ENCODE measurements at regions not wholly inside any gene's neighbourhood (a gene's known extent, or its start where the extent isn't known, plus 50 kb on each side); places are given as distances from the start of the nearest gene placed in this dataset.

GRCh38 chr16:47848421-47849109, 307.2 kb downstream of the ABCC12 start:
- no peak for TF ChIP-seq NANOG (IDR thresholded peaks at IDR 0.05; ENCODE audit: insufficient read depth, low read depth, low read length, poor library complexity, severe bottlenecking)
- TF ChIP-seq E2F6 (IDR thresholded peaks at IDR 0.05), result no peak
- TF ChIP-seq SP2 (IDR thresholded peaks at IDR 0.05; ENCODE audit: low read length), result no peak
- no peak overlapping the region for H3K4me3 ChIP-seq (ENCODE audit: extremely low read depth in 1 of 4, insufficient read depth in 2 of 4, low read depth in 3 of 4, low read length in 4 of 4)
- H2BK15ac ChIP-seq (ENCODE audit: low read length), result no peak overlapping the region
- H2BK5ac ChIP-seq (ENCODE audit: low read depth, low read length), result no peak overlapping the region
- POLR2A ChIA-PET (ENCODE audit: partially characterized antibody), result interaction anchor here (1.6 kb wide), 1 partner anchor 39 kb away, joined by 4 read pairs; no protein-coding TSS in a partner anchor
- no peaks in the 10 kb centered on the region for H3K79me2 ChIP-seq (ENCODE audit: control insufficient read depth in 1 of 2, insufficient read depth in 2 of 2, low read length in 2 of 2)
- H2BK120ac ChIP-seq (replicated peaks; ENCODE audit: low read depth, low read length), result no peak overlapping the region
- H3K56ac ChIP-seq (replicated peaks; ENCODE audit: insufficient read length, low read depth, low read length), result no peak overlapping the region
- peaks cover 0 to 7% (median 5%) of the 10 kb centered on the region in 4 experiments; a peak in 4 of 7 replicates for H3K27me3 ChIP-seq (replicated peaks in 1 of 4; ENCODE audit: control insufficient read depth in 3 of 4, extremely low read depth in 1 of 4, insufficient read depth in 3 of 4, low read length in 3 of 4)
- no peak overlapping the region for H3K9ac ChIP-seq (replicated peaks in 1 of 4; ENCODE audit: extremely low read depth in 1 of 4, low read depth in 3 of 4, low read length in 3 of 4)
- no peak overlapping the region for H4K5ac ChIP-seq (ENCODE audit: insufficient read length, low read depth, low read length)
- H3K4me2 ChIP-seq (ENCODE audit: insufficient read depth in 1 of 2, low read depth in 2 of 2, low read length in 2 of 2), result peak overlapping the region; percentile 2 to 12; a peak in 1 of 4 replicates
- FAIRE-seq (peak; percentile 39), DNase-seq (ENCODE audit: low read depth in 1 of 2, low spot score in 2 of 2) (peak; percentile 41 to 45)
- H4K20me1 ChIP-seq (replicated peaks in 1 of 2; ENCODE audit: control insufficient read depth in 1 of 2, insufficient read depth in 2 of 2, low read length in 2 of 2), result no peaks in the 10 kb centered on the region
- no peak overlapping the region for H3K14ac ChIP-seq (ENCODE audit: insufficient read length)
- no peak overlapping the region for H3K23ac ChIP-seq (ENCODE audit: insufficient read length)
- H3K23me2 ChIP-seq (ENCODE audit: low read depth, low read length), result no peaks in the 10 kb centered on the region
- no peaks in the 10 kb centered on the region; a peak in 1 of 4 replicates for H3K9me3 ChIP-seq (ENCODE audit: insufficient read depth in 2 of 2, low read depth in 1 of 2, low read length in 1 of 2)
- H3K79me1 ChIP-seq (ENCODE audit: low read depth, low read length), result no peaks in the 10 kb centered on the region
- CTCF ChIA-PET (ENCODE audit: partially characterized antibody), result interaction anchor here (1.2 to 1.6 kb wide), 4 partner anchors 18 to 707 kb away, joined by 3 to 4 read pairs (median 4); no protein-coding TSS in a partner anchor
- H2AK5ac ChIP-seq (ENCODE audit: low read depth, low read length), result no peak overlapping the region
- H2BK20ac ChIP-seq (ENCODE audit: low read length), result no peak overlapping the region
- H3K4me1 ChIP-seq (replicated peaks in 1 of 4; ENCODE audit: control insufficient read depth in 3 of 4, insufficient read depth in 4 of 4, low read length in 3 of 4), result peaks cover 0 to 10% (median 3%) of the 10 kb centered on the region in 4 experiments; a peak in 4 of 7 replicates
- no peak overlapping the region for H3K18ac ChIP-seq (ENCODE audit: extremely low read depth, low read length)
- H2BK12ac ChIP-seq (ENCODE audit: low read depth, low read length), result no peak overlapping the region
- H4K91ac ChIP-seq (replicated peaks; ENCODE audit: insufficient read length, low read length), result no peak overlapping the region
- no peaks in the 10 kb centered on the region for H3K36me3 ChIP-seq (ENCODE audit: control insufficient read depth in 2 of 4, insufficient read depth in 4 of 4, low read length in 3 of 4)
- WGBS, 2 experiments (ENCODE audit: extremely low coverage in 1 of 2, insufficient coverage in 1 of 2, insufficient read length in 1 of 2, insufficient replicate concordance in 2 of 2, low coverage in 1 of 2, low lambda C conversion rate in 2 of 2, missing lambda C conversion rate in 1 of 2), result 48% methylated on average over 5 of the region's 5 CpGs; no CpG with 5 or more reads in 1 of the 2 experiments
- H2AFZ ChIP-seq (ENCODE audit: low read length), result no peak overlapping the region
- H4K8ac ChIP-seq (ENCODE audit: extremely low read depth, insufficient read depth, low read length), result no peak overlapping the region
- no peak overlapping the region for H3K27ac ChIP-seq (ENCODE audit: low read depth, low read length)
- no peak overlapping the region for H3K4ac ChIP-seq (replicated peaks; ENCODE audit: insufficient read length, low read depth, low read length)
